Activated CD8-positive, alpha-beta T cell treated with anti-CD3 and anti-CD28 coated beads for 36 hours (primary cell): ENCODE measurements at regions not wholly inside any gene's neighbourhood (a gene's known extent, or its start where the extent isn't known, plus 50 kb on each side); places are given as distances from the start of the nearest gene placed in this dataset.

Experiments
- ATAC-seq: fragments of 200-7000 bp; cut with Tn5 transposase; one replicate; pipeline ENCODE4 v1.10.0; 2021; ENCODE audit warnings: mild to moderate bottlenecking, moderate library complexity
- CTCF ChIA-PET: fragments of 350-600 bp; sonication (Branson Sonifier 250); formaldehyde crosslinking; loops from one replicate; lab custom pipeline; 2021; ENCODE audit warnings: antibody characterized with exemption; lab: Charles Lee
- POLR2A ChIA-PET: fragments of 350-600 bp; sonication (Branson Sonifier 250); formaldehyde crosslinking; loops from one replicate; lab custom pipeline; 2021; ENCODE audit warnings: antibody characterized with exemption; lab: Charles Lee
- DNase-seq: peaks from one replicate; pipeline ENCODE4 v3.0.0-alpha.2; 2020
- H3K27ac Mint-ChIP-seq: one replicate; pipeline ENCODE4 v1.8.0; 2021; ENCODE audit warnings: mild to moderate bottlenecking, mixed read lengths
- H3K27me3 Mint-ChIP-seq: one replicate; pipeline ENCODE4 v1.8.0; 2021; ENCODE audit warnings: mixed read lengths
- H3K36me3 Mint-ChIP-seq: one replicate; pipeline ENCODE4 v1.8.0; 2021; ENCODE audit warnings: low read depth, mixed read lengths
- H3K4me1 Mint-ChIP-seq: one replicate; pipeline ENCODE4 v1.8.0; 2021; ENCODE audit warnings: low read depth, mixed read lengths
- H3K4me3 Mint-ChIP-seq: one replicate; pipeline ENCODE4 v1.8.0; 2021; ENCODE audit warnings: mild to moderate bottlenecking, moderate library complexity, mixed read lengths
- H3K9me3 Mint-ChIP-seq: one replicate; pipeline ENCODE4 v1.8.0; 2021; ENCODE audit warnings: mixed read lengths
- CTCF ChIP-seq: fragments of 200-600 bp; IDR thresholded peaks from one replicate; pipeline ENCODE4 v1.8.0; 2022; ENCODE audit warnings: antibody characterized with exemption, mild to moderate bottlenecking
- intact Hi-C: fragments of 100-400 bp; cut with micrococcal nuclease; formaldehyde crosslinking; loops from one replicate; pipeline ENCODE4 v1.10.0; 2022

DNA sequence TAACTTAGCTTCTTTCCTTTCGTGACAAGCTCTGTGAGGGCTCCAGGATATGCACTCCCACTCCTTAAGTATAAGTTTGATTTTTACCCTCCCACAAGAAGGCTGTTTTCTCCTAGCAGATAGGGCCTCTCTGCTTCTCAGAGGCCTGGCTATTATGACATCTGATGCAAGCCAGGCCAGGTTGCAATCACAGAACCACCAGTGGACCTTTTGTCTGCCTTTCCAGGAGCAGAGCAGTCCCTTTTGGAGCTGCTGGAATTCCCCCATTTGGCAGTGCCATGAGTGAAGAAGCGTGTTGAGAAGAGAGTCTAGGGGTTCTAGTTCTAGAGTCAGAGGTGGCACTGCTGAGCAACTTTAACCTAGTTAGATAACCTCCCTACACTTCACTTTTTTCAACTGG lies 1004.3 kb upstream of the SEMA6D start:
- Mint-ChIP-seq H3K9me3 (peaks cover 6% of the 10 kb centered on the region), H3K4me1 (no peaks in the 10 kb centered on the region), H3K36me3 (no peaks in the 10 kb centered on the region), H3K4me3 (no peak overlapping the region), H3K27ac (no peak overlapping the region), H3K27me3 (no peaks in the 10 kb centered on the region)
- DNase-seq = no peak
- intact Hi-C loops = no loop called here
- no peak for TF ChIP-seq CTCF
- CTCF ChIA-PET = interaction anchor here (1.0 kb wide), 1 partner anchor 117 kb away, joined by 3 read pairs; no protein-coding TSS in a partner anchor
- ATAC-seq = no peak
- POLR2A ChIA-PET = no interaction called here

GRCh38 chr15:46714950-46715349 lies 1002.4 kb upstream of the SEMA6D start:
- Mint-ChIP-seq H3K27ac (no peak overlapping the region), H3K36me3 (no peaks in the 10 kb centered on the region), H3K4me1 (no peaks in the 10 kb centered on the region), H3K27me3 (no peaks in the 10 kb centered on the region), H3K4me3 (no peak overlapping the region), H3K9me3 (peaks cover 4% of the 10 kb centered on the region)
- DNase-seq (no peak), ATAC-seq (no peak)
- POLR2A ChIA-PET = no interaction called here
- intact Hi-C loops = no loop called here
- no peak for TF ChIP-seq CTCF
- CTCF ChIA-PET = no interaction called here

DNA sequence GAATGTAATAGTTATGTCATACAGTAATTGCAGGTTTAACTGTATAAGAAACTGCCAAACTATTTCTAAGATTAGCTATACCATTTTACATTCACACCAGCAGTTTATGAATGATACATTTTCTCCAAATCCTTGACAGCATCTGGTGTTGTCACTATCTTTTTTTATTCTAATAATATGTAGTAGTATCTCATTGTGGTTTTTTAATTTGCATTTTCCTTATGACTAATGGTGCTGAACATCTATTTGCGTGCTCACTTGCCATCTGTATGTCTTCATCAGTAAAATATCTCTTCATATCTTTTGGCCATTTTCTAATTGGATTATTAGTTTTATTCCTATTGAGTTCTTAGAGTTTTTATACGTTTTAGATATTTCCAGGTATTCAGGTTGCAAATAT lies 994.0 kb upstream of the SEMA6D start:
- CTCF ChIA-PET = no interaction called here
- no peaks in the 10 kb centered on the region for H3K4me1 Mint-ChIP-seq
- H3K36me3 Mint-ChIP-seq = no peaks in the 10 kb centered on the region
- no peak overlapping the region for H3K27ac Mint-ChIP-seq
- intact Hi-C loops = no loop called here
- H3K4me3 Mint-ChIP-seq = no peak overlapping the region
- no peak for ATAC-seq
- no peak for DNase-seq
- peaks cover 20% of the 10 kb centered on the region for H3K9me3 Mint-ChIP-seq
- no peaks in the 10 kb centered on the region for H3K27me3 Mint-ChIP-seq
- no peak for TF ChIP-seq CTCF
- POLR2A ChIA-PET = interaction anchor here (0.5 kb wide), 1 partner anchor 16 kb away, joined by 3 read pairs; no protein-coding TSS in a partner anchor

DNA sequence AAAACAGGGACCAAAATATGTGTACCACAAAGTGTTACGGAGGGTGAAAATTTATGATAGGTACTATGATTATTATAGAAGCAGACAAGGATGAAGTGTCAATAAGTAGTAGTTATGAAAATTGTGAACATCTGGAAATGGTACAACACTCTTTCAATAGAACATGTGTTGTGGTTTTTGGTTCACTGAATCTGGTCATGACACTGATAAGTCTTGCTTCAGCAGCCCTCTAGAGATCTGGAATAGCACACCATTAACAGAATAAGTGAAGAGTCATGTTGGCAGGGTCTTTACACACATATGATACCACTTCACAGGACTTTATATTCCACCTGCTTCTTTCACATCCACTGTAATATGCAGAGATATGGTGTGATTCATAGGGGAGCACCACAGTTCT lies 985.2 kb upstream of the SEMA6D start:
- peaks cover 15% of the 10 kb centered on the region for H3K9me3 Mint-ChIP-seq
- CTCF ChIA-PET = no interaction called here
- H3K4me1 Mint-ChIP-seq = no peaks in the 10 kb centered on the region
- POLR2A ChIA-PET = no interaction called here
- H3K27me3 Mint-ChIP-seq = no peaks in the 10 kb centered on the region
- H3K27ac Mint-ChIP-seq = no peak overlapping the region
- H3K36me3 Mint-ChIP-seq = no peaks in the 10 kb centered on the region
- H3K4me3 Mint-ChIP-seq = no peak overlapping the region
- no peak for DNase-seq
- ATAC-seq = no peak
- TF ChIP-seq CTCF = no peak
- intact Hi-C loops = no loop called here

- DNase-seq (no peak), ATAC-seq (no peak)
- Mint-ChIP-seq H3K36me3 (no peaks in the 10 kb centered on the region), H3K27ac (no peak overlapping the region), H3K4me1 (no peaks in the 10 kb centered on the region), H3K9me3 (peaks cover 2% of the 10 kb centered on the region), H3K4me3 (no peak overlapping the region), H3K27me3 (no peaks in the 10 kb centered on the region)
- intact Hi-C loops = no loop called here
- CTCF ChIA-PET = no interaction called here
- no peak for TF ChIP-seq CTCF
- POLR2A ChIA-PET = no interaction called here
Observed at GRCh38 chr15:46735115-46735514, 982.2 kb upstream of the SEMA6D start.
